Stimulated activated CD8-positive, alpha-beta memory T cell treated with anti-CD3 and anti-CD28 coated beads, Interleukin-15, amount 100 ng/mL, for 4 hours (primary cell): ENCODE measurements at regions not wholly inside any gene's neighbourhood (a gene's known extent, or its start where the extent isn't known, plus 50 kb on each side); places are given as distances from the start of the nearest gene placed in this dataset.

Source experiments
- DNase-seq, 2 donors: peaks; one replicate each; pipeline ENCODE4 v3.0.0-alpha.2; 2020; ENCODE audit warnings: low read depth in 2 of 2

DNA sequence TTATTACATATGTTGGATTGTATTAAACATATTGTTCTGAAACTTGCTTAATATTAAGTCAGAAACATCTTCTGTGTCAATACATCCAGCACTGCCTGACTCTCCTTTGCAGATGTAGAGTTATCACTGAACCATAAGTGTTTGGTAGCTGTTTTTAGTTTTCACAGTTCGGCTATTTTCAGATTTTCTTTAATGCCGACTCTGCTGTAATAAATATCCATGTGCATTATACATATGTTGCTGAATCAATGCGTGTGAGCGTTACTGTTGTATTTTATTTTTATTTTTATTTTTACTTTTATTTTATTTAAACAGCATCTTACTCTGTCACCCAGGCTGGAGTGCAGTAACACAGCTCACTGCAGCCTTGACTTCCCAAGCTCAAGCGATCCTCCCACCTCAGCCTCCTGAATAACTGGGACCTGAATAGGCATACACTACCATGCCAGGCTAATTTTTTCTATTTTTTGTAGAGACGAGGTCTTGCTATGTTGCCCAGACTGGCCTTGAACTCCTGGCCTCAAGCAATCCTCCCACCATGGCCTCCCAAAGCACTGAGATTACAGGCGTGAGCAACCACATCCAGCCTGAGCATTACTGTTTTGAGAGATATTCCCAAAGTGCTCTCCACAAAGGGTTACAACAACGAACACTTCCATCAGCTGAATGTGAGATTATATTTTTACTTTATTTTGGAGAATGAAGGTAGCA, 50.7 kb upstream of the NOCT start:
- DNase-seq = no peak

DNA sequence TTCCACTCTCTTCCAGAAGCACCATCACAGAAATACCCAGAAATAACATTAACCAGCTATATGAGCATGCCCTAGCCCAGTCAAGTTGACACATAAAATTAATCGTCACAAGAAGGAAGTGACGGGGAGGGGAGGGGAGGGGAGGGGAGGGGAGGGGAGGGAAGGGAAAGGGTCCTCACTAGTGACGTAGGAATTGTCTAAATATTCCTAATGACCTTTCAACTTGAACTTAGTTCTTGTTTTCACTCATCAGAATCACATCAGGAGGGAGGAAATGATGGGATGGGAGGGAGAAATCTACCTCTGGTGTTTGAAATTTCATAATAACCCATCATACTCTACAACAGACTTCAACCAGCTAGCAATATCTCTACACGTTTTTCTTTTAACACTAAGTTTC, 52.2 kb upstream of the NOCT start:
- no peak for DNase-seq

DNA sequence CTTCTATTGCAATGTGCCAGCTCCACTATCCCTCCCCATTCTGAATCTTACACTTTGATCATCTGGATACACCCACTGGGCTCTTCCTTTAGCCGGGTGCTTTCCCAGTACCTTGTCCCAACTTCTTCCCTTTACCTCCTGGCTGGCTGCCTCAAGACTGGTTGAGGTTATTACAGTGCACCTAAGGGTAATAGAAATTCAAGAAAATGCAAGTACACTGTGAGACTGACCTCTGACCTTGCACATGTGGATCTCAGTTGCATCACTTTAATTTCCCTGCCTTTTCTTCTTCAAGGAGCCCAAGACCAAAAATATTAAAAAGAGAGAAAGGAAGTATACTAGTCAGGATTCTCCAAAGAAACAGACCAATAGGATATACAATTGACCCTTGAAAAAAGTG, 53.9 kb upstream of the NOCT start:
- DNase-seq = no peak

DNA sequence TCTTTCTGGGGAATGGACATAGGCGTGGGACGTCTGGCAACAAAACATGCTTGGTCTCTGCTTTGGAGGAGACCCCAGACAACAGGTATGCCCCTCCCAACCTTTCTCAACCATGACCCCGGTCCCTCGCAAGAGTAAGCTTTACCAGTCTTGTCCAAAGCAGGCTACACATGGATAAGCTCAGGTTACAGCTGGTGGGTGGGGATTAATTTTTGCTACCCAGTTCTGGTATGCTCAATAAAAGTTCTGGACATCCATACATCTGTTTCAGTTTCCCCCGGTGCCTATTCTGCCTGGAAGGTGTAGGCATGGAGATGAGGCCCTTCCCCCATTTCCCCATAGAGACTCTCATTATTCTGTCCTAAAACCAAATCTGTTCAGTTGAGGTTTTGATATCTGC, 54.5 kb upstream of the NOCT start:
- DNase-seq = no peak

DNA sequence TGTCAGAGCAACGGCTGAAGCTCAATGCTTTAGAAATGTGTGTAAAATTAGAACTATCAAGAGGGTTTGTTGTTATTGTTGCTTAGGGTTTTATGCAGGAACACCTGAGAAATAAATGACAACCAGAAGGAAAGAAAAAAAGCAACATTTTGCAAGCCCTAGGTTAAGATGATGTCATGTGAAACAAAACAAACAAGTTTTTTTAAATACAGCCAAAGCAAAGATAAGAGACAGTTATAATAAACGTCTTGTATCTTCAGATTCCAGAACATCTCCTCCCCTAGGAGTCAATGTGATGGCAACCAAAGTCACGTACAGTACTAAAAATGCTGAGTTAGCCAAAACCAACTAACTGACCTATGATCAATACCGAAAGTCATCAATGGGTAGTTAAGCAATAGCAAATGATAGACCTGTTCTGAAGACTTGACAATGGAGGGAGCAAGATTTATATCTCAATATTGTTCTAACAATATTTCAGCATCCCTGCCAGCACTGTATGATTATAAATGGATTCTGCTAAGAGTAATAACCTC, 55.3 kb upstream of the NOCT start:
- DNase-seq = no peak

DNA sequence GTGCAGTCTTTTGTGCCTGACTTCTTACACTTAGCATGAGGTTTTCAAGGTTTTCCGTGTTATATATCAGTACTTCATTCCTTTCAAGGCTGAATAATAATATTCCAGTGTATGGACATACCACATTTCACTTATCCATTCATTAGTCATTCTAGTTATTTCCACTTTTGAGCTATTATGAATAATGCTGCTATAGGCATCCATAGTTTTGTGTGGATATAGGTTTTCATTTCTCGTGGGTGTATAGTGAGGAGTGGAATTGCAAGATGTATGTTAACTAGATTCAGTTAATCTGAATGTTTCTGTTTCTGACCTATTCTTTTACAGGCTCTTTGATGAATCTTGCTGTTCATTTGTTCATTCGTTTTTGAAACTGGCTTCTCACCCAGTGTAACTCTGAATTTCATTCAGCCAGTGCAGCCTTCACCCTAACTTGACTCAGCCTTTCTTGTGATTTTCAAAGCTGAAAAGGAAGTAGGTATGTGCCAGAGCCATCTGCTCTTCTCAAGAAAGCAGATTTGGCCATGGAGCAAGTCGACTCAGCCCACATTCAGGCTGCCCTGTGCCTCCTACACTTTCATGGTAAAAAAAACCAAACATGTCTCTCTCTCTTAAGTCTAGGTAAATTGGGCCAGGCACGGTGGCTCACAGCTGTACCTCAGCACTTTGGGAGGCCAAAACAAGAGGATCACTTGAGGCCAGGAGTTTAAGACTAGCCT, 56.3 kb upstream of the NOCT start:
- DNase-seq = no peak

DNA sequence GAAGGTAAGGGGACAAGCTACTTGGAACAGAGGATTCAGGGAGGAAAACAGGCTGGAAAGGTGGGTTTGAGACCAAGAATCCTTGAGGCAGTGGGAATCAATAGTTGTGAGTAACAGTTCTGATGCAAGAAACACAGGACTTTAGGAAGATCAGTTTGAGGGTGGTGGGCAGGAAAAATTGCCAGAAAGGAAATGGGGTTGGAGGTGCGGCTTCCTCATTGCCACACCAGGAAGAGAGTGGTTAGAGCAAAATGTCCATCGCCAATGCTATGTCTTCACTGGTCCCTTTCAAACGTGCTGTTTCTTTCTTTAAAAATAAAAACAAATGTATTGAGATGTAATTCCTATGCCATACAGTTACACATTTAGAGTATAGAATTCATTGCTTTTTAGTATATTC, 57.1 kb upstream of the NOCT start:
- no peak for DNase-seq

DNA sequence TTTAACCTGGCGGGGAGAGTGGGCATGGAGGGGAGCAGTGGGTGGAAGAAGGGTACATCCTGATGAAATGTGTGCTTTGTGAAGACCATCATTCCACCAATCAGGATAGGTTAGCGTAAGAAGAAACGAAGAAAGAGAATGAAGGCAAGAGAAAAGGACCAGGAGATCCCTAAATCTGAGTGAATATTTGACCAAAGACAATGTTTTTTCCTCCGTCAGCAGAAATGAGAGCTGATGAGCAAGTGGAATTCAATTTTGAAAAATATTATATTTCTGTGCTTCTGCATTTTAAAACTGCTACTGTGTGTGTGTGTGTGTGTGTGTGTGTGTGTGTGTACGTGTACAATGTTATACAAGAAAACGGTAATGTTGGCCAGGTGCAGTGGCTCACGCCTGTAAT, 58.3 kb upstream of the NOCT start:
- no peak for DNase-seq

DNA sequence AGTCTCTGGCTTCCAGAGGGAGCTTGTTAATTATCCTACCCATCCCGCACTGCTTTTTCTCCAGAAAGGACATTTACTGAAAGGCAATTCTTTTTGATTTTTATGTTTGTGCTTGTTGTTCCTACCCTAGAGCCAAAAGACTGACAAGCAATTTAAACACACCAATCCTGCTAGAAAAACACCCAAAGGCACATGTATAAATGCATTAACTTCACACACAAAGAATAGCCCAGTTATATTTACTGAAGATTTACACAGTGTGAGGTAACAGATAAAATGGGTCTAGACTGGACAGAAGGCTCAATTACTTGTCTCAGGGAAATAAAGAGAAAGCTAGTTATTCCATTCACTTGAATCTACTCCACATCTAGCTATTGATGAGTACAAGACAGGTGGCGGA, 61.2 kb upstream of the NOCT start:
- no peak for DNase-seq

DNA sequence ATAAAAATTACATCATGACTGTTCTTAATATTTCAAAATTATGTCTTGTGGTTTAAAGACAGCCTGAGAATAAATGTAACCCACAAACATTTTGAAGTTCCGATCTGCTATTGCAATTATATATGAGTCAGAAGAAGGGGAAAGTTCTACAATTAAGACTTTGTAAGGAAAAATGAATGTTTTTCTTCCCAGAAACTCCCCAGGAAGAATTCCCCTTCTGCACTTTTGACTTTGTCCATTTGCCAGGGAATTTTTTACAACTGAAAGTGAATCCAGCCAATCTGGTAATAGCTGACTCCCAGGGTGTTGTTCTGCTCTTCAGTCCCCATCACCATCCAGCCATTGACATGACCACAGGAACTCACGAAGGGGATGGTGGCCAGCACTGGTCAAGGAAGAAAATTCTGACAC, 61.6 kb upstream of the NOCT start:
- DNase-seq = no peak

DNA sequence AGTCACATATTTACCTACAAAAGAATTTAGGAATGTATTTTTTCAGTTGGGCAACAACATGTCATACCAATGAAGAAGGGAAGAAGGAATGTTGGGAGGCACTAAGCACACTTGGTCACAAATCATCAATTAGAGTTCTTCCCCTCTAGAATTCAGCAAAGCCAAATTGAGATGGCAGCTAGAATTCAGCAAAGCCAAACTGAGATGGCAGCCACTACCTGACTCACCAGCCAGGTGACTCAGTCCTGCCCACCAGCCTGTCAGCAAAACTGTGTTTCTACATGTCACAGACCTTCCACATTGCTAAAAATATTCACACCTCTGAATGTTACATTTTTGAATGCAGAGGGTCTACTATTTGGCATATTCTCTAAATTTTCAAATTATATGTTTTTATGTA, 63.2 kb upstream of the NOCT start:
- peak; percentile 4 to 10 for DNase-seq

DNA sequence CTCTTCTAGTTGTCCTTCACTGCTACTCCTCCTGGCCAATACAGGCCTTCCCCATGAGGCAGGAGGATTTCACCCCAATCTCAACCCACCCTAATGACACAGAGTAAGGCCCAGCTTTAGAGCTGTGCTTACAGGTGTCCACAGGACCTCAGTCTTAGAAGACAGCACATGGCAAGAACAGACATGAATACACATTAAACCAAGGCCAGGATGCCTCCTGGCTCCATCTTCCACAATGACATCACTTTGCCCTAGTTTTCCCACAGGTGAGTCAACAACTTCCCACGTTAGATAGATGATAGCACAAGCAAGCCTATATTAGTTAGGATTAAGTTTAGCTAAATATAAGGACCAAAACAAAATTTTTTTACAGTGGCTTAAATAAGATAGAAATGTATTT, 63.8 kb upstream of the NOCT start:
- no peak for DNase-seq

DNA sequence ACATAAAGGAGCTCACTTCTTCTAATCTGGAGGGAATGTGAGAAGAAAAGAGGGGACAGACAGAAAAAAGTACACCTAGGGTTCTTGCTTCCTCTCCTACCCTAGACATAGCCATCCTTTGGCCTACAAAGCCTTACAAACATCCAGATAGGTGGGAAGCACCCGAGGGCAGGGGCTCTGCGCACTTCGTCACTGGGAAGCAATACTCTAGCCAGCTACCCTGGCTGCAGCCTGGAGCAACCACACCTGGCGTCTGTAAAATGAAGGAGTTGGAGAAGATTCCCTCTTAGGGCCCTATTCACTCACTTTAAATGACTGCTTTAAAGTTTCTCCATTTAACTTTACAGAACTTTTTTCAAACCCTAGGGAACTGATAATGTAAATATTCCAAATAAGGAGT, 65.7 kb upstream of the NOCT start:
- DNase-seq = no peak

DNA sequence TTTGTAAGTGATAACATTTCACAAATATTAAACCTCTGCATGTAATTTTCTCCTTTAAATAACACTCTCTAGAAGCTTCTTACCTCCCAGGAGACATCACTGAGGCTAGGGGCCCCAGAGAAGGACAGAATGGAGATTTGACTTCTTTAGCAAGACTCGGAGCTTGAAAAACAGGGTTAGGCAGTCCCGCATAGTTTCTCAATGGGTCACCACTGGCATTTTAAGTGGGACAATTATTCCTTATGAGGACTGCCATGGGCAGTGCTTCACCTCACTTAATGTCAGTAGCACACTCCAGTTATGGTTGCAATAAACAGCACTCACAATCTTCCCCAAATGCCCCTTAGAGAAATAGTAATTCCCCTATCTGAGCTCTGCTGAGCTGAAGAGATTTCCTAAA, 66.7 kb upstream of the NOCT start:
- DNase-seq = no peak

DNA sequence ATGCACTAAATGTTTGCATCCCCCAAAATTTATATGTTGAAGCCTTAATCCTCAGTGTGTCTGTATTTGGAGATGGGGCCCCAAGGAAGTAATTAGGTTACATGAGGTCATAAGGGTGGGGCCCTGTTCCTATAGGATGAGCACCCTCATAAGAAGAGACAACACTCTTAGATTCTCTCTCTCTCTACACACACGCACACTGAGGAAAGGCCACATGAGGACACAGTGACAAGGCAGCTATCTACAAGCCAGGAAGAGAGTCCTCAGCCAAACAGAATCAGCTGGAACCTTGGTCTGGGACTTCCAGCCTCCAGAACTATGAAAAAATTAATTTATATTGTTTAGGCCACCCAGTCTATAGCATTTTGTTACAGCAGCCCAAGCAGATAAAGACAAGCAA, 69.3 kb upstream of the NOCT start:
- DNase-seq = no peak

DNA sequence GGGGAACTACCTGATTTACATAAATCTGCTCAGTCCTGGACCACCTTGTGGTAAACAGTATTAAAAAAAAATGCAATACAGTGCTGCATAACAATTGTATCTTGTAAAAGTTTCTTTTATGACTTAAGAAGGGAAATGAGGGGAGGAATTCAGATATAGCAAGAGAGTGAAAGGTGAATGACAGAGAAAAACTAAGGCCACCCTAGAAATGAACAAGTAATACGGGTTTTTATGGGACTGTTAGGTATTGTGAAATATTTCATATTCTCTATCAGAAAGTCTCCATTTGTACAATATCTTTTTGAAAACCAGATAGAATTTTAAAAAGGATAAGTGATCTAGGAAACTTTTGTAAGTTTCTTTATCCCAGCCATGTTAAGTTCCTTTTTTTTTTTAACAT, 69.7 kb upstream of the NOCT start:
- DNase-seq = no peak

DNA sequence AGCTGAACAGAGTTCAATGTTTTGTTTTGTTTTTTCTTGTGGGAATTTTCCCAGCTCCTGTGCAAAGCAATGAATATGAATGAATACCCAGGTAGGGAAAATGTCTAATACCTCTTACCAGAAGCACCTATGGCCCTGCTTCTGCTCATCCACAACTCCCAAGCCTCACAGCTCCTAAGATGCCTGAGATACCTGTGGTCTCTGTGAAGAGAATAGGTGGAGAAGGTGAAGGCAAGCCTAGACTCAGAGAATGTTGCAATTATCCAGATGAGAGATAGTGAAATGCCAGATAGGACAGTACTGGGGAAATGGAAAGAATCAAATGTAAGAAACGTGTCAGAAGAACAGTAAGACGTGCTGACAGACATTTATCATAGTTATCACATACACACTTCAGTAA, 70.2 kb upstream of the NOCT start:
- no peak for DNase-seq

DNA sequence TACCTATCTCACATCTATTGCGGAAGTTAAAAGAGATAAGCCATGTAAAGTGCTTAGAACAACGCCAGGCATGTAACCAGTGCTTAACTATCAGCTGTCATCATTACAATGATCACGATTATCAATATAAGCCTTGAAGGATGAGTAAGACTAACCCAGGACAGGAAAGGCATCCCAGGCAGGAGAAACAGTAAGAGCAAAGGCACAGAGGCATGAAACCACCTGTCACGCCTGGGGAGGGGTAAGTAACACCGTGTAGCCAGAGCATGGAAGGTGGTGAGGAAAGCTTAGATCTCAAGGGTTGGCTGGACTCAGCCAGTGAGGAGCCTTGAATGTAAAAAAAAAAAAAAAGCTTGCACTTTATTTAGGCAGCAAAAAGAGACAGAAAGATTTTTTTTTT, 71.7 kb upstream of the NOCT start:
- no peak for DNase-seq

DNA sequence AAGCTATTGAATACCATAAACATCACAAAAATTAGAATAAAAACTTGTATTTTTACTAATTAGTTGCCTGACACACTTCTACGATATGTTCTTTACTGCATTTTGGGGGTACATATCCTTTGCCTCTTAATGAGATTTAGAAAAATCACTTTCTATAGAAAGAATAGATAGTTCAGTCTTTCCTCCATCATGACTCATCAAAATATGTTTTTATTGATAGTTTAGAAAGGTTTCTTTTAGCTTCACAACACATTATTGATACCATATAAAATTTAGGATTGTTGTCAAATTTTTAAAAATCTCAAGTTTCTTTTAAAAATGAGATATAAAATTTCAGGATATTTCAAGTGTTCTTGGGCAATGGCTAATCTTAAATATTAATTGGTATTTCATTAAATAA, 74.5 kb upstream of the NOCT start:
- DNase-seq = no peak

DNA sequence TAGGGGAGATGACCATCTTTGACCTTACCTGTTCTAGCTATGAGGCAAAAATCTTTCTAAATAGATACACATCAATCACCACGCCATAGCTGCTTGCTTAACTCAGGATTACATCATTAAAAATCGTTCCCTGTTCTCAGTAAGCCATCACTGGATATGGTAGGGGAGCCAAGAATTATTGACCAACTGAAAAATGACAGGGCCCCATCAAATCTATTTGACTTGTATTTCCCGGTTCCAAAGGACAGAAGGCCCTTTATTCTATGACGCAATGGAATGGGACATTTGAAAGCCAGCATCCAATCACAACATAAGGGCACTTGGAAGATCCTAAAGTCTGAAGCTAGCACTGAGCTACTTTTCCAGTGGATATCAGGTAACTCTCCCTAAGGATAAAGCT, 75.6 kb upstream of the NOCT start:
- DNase-seq = no peak

DNA sequence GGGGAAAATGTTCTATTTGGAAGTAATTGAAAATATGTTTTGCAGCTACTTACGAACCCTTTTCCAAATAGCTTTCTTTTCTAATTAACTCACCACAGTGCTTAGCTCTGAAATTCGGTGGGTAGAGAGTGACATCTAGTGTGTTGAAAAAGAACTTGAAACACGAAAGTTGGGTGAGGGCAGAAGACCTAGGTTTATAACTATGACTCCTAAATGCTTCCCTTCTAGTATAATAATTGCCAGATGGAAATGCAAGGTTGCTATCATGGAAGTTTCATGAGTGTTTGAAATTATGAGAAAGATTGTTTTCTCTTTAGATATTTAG, 77.3 kb upstream of the NOCT start:
- no peak for DNase-seq

DNA sequence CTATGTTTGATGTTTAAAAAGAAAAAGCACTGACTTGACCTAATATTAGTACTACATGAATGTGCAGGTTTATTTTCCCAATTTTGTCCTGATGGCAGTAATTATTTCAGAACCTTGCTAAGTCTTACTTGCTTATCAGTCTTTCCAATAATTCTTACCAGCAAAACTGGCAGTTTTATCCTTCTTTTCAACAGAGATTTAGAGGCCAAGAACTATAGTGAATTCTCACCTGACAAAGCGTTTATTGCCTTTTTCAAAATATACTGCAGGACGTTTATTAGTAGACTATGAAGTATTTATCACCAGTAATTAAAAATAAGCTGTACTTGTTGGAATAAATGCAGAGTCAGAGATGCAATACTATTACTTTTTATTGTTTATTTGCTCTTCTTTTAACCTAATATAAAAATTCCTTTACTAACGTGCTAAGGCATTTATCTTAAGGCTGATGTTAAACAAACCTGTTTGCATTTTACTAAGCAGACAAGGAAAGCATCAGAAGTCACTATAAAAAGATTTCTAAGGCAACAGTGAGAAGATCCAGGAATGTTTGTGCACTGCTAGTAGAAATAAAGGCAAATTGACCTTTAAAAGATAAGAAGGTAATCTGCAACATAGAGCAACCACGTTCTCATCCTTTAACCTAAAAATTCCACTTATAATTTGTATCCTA, 80.3 kb upstream of the NOCT start:
- DNase-seq = no peak

DNA sequence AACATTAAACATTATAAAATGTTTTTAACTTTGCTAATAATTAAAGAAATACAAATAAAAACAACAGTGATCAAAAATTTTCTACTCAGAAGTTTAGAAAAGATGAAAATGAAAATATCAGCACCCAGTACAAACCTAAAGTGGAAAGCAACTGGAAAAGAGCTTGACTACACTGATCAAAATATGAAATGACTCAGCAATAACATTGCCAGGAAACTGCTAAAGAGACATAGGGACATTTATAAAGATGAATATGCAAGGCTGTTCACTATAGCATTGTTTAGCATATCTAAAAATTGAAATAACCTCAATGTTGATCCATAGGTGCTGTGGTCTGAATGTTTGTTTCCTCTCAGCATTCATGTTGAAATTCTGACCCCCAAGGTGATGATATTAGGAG, 88.5 kb upstream of the NOCT start:
- DNase-seq = no peak
